ENCODE measurements at regions not wholly inside any gene's neighbourhood (a gene's known extent, or its start where the extent isn't known, plus 50 kb on each side); places are given as distances from the start of the nearest gene placed in this dataset.

- TF ChIP-seq, protein P1, sequence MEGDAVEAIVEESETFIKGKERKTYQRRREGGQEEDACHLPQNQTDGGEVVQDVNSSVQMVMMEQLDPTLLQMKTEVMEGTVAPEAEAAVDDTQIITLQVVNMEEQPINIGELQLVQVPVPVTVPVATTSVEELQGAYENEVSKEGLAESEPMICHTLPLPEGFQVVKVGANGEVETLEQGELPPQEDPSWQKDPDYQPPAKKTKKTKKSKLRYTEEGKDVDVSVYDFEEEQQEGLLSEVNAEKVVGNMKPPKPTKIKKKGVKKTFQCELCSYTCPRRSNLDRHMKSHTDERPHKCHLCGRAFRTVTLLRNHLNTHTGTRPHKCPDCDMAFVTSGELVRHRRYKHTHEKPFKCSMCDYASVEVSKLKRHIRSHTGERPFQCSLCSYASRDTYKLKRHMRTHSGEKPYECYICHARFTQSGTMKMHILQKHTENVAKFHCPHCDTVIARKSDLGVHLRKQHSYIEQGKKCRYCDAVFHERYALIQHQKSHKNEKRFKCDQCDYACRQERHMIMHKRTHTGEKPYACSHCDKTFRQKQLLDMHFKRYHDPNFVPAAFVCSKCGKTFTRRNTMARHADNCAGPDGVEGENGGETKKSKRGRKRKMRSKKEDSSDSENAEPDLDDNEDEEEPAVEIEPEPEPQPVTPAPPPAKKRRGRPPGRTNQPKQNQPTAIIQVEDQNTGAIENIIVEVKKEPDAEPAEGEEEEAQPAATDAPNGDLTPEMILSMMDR (conservative IDR thresholded peaks at IDR 0.05; ENCODE audit: low read depth, low read length), result no peak
- TF ChIP-seq EZH2 (IDR thresholded peaks at IDR 0.05; ENCODE audit: borderline replicate concordance, low read depth, low read length, poor library complexity, severe bottlenecking), result no peak
These were observed 265.1 kb upstream of the CITED2 start for GRCh38 chr6:139639507-139639906.

Measured in A673 (cell line).